H9 (cell line): ENCODE measurements at regions not wholly inside any gene's neighbourhood (a gene's known extent, or its start where the extent isn't known, plus 50 kb on each side); places are given as distances from the start of the nearest gene placed in this dataset.
"Not testable (repeated sequence)": the region's sequence is repeated elsewhere in the genome, so short reads cannot be mapped to it uniquely, and the experiment has no call there.

Source experiments
- DNase-seq: peaks from one replicate; pipeline ENCODE4 v3.0.0-alpha.2; 2017
- H2AFZ ChIP-seq: one replicate; pipeline ENCODE4 v1.6.1; 2013; ENCODE audit warnings: mild to moderate bottlenecking, low read length, control low read depth, moderate library complexity
- H2AK5ac ChIP-seq: 2 replicates; pipeline ENCODE4 v1.6.1; 2013; ENCODE audit warnings: low read length, control low read depth, mixed read lengths; ENCODE audit not compliant: insufficient read length
- H2BK120ac ChIP-seq: one replicate; pipeline ENCODE4 v1.6.1; 2013; ENCODE audit warnings: low read depth, mild to moderate bottlenecking, low read length, control low read depth, inconsistent platforms; ENCODE audit not compliant: poor library complexity, severe bottlenecking
- H2BK12ac ChIP-seq: 2 replicates; pipeline ENCODE4 v1.6.1; 2013; ENCODE audit warnings: low read length, control low read depth, mixed read lengths, low read depth; ENCODE audit not compliant: insufficient read length
- H2BK15ac ChIP-seq: 2 replicates; pipeline ENCODE4 v1.6.1; 2013; ENCODE audit warnings: low read depth, low read length, control low read depth
- H2BK20ac ChIP-seq: one replicate; pipeline ENCODE4 v1.6.1; 2013; ENCODE audit warnings: low read depth, mild to moderate bottlenecking, low read length, control low read depth, inconsistent platforms; ENCODE audit not compliant: poor library complexity, severe bottlenecking
- H2BK5ac ChIP-seq: 2 replicates; pipeline ENCODE4 v1.6.1; 2013; ENCODE audit warnings: low read length, control low read depth, mixed read lengths; ENCODE audit not compliant: insufficient read length
- H3K14ac ChIP-seq: 2 replicates; pipeline ENCODE4 v1.6.1; 2013; ENCODE audit warnings: low read length, control low read depth; ENCODE audit not compliant: insufficient read depth
- H3K18ac ChIP-seq: 2 replicates; pipeline ENCODE4 v1.6.1; 2013; ENCODE audit warnings: low read depth, mild to moderate bottlenecking, mixed read lengths, low read length, control low read depth; ENCODE audit not compliant: insufficient read length
- H3K23ac ChIP-seq: 2 replicates; pipeline ENCODE4 v1.6.1; 2013; ENCODE audit warnings: low read length, control low read depth, mixed read lengths, low read depth; ENCODE audit not compliant: insufficient read length
- H3K23me2 ChIP-seq: 2 replicates; pipeline ENCODE4 v1.6.1; 2013; ENCODE audit warnings: low read depth, mild to moderate bottlenecking, mixed read lengths, low read length, control low read depth; ENCODE audit not compliant: insufficient read length, poor library complexity, severe bottlenecking
- H3K27ac ChIP-seq: 2 replicates; pipeline ENCODE4 v1.5.1; 2013; ENCODE audit warnings: low read length, control low read depth, mixed read lengths, low read depth; ENCODE audit not compliant: insufficient read length
- H3K27me3 ChIP-seq: 2 replicates; pipeline ENCODE4 v1.6.1; 2013; ENCODE audit warnings: low read length, control low read depth, inconsistent platforms; ENCODE audit not compliant: insufficient read depth
- H3K4ac ChIP-seq: 2 replicates; pipeline ENCODE4 v1.6.1; 2013; ENCODE audit warnings: low read depth, mild to moderate bottlenecking, control low read depth, inconsistent platforms, low read length, moderate library complexity
- H3K4me1 ChIP-seq: 2 replicates; pipeline ENCODE4 v1.6.1; 2013; ENCODE audit warnings: low read length, control low read depth, inconsistent platforms; ENCODE audit not compliant: insufficient read depth
- H3K4me2 ChIP-seq: 2 replicates; pipeline ENCODE4 v1.6.1; 2013; ENCODE audit warnings: low read length, control low read depth, mixed read lengths; ENCODE audit not compliant: insufficient read length, insufficient read depth
- H3K56ac ChIP-seq: 2 replicates; pipeline ENCODE4 v1.6.1; 2013; ENCODE audit warnings: low read depth, mild to moderate bottlenecking, mixed read lengths, low read length, control low read depth; ENCODE audit not compliant: insufficient read length
- H3K79me1 ChIP-seq: 2 replicates; pipeline ENCODE4 v1.6.1; 2013; ENCODE audit warnings: low read depth, mild to moderate bottlenecking, moderate library complexity, low read length, control low read depth, inconsistent platforms; ENCODE audit not compliant: insufficient read depth, poor library complexity, severe bottlenecking
- H3K79me2 ChIP-seq: 2 replicates; pipeline ENCODE4 v1.6.1; 2013; ENCODE audit warnings: low read length, control low read depth, inconsistent platforms; ENCODE audit not compliant: insufficient read depth
- H3K9ac ChIP-seq: 2 replicates; pipeline ENCODE4 v1.6.1; 2013; ENCODE audit warnings: low read length, control low read depth, mixed read lengths; ENCODE audit not compliant: insufficient read length; ENCODE audit errors: extremely low read depth
- H3K9me3 ChIP-seq: one replicate; pipeline ENCODE4 v1.6.1; 2013; ENCODE audit warnings: low read depth, low read length, inconsistent platforms; ENCODE audit not compliant: control insufficient read depth
- H3T11ph ChIP-seq: one replicate; pipeline ENCODE4 v1.6.1; 2013; ENCODE audit warnings: mild to moderate bottlenecking, low read length, control low read depth, inconsistent platforms
- H4K20me1 ChIP-seq: one replicate; pipeline ENCODE4 v1.6.1; 2013; ENCODE audit not compliant: control insufficient read depth, insufficient read length, insufficient read depth
- H4K5ac ChIP-seq: 2 replicates; pipeline ENCODE4 v1.6.1; 2013; ENCODE audit warnings: low read depth, mild to moderate bottlenecking, mixed read lengths, low read length, control low read depth; ENCODE audit not compliant: insufficient read length
- H4K8ac ChIP-seq: replicated peaks from 2 replicates; pipeline ENCODE4 v1.6.1; 2013; ENCODE audit warnings: low read length, control low read depth, mixed read lengths, low read depth; ENCODE audit not compliant: insufficient read length
- H4K91ac ChIP-seq: 2 replicates; pipeline ENCODE4 v1.6.1; 2013; ENCODE audit warnings: low read depth, mild to moderate bottlenecking, moderate library complexity, mixed read lengths, low read length, control low read depth; ENCODE audit not compliant: insufficient read length
- H3K27ac Mint-ChIP-seq, 3 experiments: 2 replicates in 2 of 3; 3 replicates in 1 of 3; pipeline ENCODE4 v1.8.0; 2020 to 2021; ENCODE audit warnings: mixed read lengths in 3 of 3, mild to moderate bottlenecking in 1 of 3, moderate library complexity in 1 of 3
- H3K27me3 Mint-ChIP-seq: 2 replicates; pipeline ENCODE4 v1.8.0; 2021; ENCODE audit warnings: low read depth, mild to moderate bottlenecking, moderate library complexity, mixed read lengths
- H3K36me3 Mint-ChIP-seq, 3 experiments: 2 replicates in 2 of 3; 3 replicates in 1 of 3; pipeline ENCODE4 v1.8.0; 2020 to 2021; ENCODE audit warnings: low read depth in 3 of 3, mixed read lengths in 3 of 3; ENCODE audit not compliant: insufficient read depth in 1 of 3
- H3K4me1 Mint-ChIP-seq, 2 experiments: 2 replicates each; pipeline ENCODE4 v1.8.0; 2020; ENCODE audit warnings: mixed read lengths in 2 of 2
- H3K4me3 Mint-ChIP-seq, 2 experiments: 2 replicates in 1 of 2; 3 replicates in 1 of 2; pipeline ENCODE4 v1.8.0; 2020 to 2021; ENCODE audit warnings: mild to moderate bottlenecking in 2 of 2, mixed read lengths in 2 of 2, moderate library complexity in 1 of 2
- H3K9me3 Mint-ChIP-seq, 2 experiments: 2 replicates in 1 of 2; 3 replicates in 1 of 2; pipeline ENCODE4 v1.8.0; 2020; ENCODE audit warnings: mild to moderate bottlenecking in 2 of 2, mixed read lengths in 2 of 2, moderate library complexity in 1 of 2
- WGBS: extraction: QIAGEN DNeasy Blood & Tissue Kit; methylation state at CpG from one replicate; pipeline ENCODE4 v1.1.7; 2013; ENCODE audit warnings: missing lambda C conversion rate, low lambda C conversion rate, mixed read lengths; ENCODE audit not compliant: insufficient read length; ENCODE audit errors: extremely low coverage; 5-methylcytosine and 5-hydroxymethylcytosine counted together
- TF ChIP-seq, protein P1 (sequence below): fragments of 200-600 bp; sonication (generic); conservative IDR thresholded peaks from 3 replicates; pipeline ENCODE4 v1.8.0; 2021; ENCODE audit warnings: antibody characterized with exemption, mild to moderate bottlenecking

DNA sequence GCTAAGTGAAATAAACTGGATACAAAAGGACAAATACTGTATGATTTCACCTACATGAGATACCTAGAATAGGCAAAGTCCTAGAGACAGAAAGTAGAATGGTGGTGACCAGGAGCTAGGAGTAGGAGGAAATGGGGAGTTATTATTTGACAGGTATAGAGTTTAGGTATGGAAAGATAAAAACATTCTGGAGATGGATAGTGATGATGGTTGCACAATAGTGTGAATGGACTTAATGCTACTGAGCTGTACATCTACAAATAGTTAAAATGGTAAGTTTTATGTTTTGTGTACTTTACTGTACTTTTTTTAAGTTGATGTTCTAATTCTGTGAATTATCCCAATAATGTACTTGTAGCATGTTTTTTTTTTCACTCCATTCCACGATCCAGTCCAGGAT, 59.5 kb upstream of the RALGPS2 start:
- WGBS: no CpG with 5 or more reads among the region's 1 CpG

DNA sequence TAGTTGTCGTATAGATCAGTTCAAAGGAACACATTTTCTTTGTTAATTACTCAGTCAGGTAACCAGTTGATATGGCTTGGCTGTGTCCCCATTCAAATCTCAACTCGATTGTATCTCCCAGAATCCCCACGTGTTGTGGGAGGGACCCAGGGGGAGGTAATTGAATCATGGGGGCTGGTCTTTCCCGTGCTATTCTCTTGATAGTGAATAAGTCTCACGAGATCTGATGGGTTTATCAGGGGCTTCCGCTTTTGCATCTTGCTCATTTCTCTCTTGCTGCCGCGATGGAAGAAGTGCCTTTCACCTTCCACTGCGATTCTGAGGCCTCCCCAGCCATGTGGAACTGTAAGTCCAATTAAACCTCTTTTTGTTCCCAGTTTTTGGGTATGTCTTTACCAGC, 58.2 kb upstream of the RALGPS2 start:
- H3K56ac ChIP-seq, H3T11ph ChIP-seq, H3K79me1 ChIP-seq, H3K23ac ChIP-seq, H3K4me3 Mint-ChIP-seq, H3K23me2 ChIP-seq, H3K4ac ChIP-seq, H4K8ac ChIP-seq, H3K27ac ChIP-seq, H3K27me3 Mint-ChIP-seq, H3K18ac ChIP-seq, H3K4me2 ChIP-seq, H2BK15ac ChIP-seq, H3K9me3 Mint-ChIP-seq, H3K36me3 Mint-ChIP-seq, H2BK20ac ChIP-seq, H3K9ac ChIP-seq, H4K91ac ChIP-seq, H2BK5ac ChIP-seq, H3K9me3 ChIP-seq, DNase-seq, H4K20me1 ChIP-seq, H2AK5ac ChIP-seq, H4K5ac ChIP-seq, H3K4me1 ChIP-seq, H2BK120ac ChIP-seq, H3K4me1 Mint-ChIP-seq, H3K27me3 ChIP-seq, H3K27ac Mint-ChIP-seq, H2BK12ac ChIP-seq, H3K14ac ChIP-seq, H2AFZ ChIP-seq, H3K79me2 ChIP-seq: not testable (repeated sequence)
- no CpG with 5 or more reads among the region's 9 CpGs for WGBS

More for the DNA sequence above, 59.5 kb upstream of the RALGPS2 start:
- no peaks in the 10 kb centered on the region for H3K9me3 ChIP-seq
- H3K18ac ChIP-seq: no peak overlapping the region
- no peak overlapping the region for H2BK15ac ChIP-seq
- no peak for DNase-seq
- H3K4me3 Mint-ChIP-seq: no peak overlapping the region
- H3K27ac ChIP-seq: no peak overlapping the region
- H2BK12ac ChIP-seq: no peak overlapping the region
- no peaks in the 10 kb centered on the region for H3K36me3 Mint-ChIP-seq
- no peak overlapping the region for H3K14ac ChIP-seq
- H3K4me1 ChIP-seq: no peaks in the 10 kb centered on the region
- peaks cover 3% of the 10 kb centered on the region; the same call in 1 of the 2 replicates for H3K27me3 Mint-ChIP-seq
- H3K27me3 ChIP-seq: no peaks in the 10 kb centered on the region
- H3K4me1 Mint-ChIP-seq: 0 out of 4 replicates have a peak, but pooled peaks cover 0 to 3% of the 10 kb centered on the region in 2 experiments
- TF ChIP-seq, protein P1, sequence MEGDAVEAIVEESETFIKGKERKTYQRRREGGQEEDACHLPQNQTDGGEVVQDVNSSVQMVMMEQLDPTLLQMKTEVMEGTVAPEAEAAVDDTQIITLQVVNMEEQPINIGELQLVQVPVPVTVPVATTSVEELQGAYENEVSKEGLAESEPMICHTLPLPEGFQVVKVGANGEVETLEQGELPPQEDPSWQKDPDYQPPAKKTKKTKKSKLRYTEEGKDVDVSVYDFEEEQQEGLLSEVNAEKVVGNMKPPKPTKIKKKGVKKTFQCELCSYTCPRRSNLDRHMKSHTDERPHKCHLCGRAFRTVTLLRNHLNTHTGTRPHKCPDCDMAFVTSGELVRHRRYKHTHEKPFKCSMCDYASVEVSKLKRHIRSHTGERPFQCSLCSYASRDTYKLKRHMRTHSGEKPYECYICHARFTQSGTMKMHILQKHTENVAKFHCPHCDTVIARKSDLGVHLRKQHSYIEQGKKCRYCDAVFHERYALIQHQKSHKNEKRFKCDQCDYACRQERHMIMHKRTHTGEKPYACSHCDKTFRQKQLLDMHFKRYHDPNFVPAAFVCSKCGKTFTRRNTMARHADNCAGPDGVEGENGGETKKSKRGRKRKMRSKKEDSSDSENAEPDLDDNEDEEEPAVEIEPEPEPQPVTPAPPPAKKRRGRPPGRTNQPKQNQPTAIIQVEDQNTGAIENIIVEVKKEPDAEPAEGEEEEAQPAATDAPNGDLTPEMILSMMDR: no peak
- no peak overlapping the region for H2AFZ ChIP-seq
- no peak overlapping the region for H3K27ac Mint-ChIP-seq
- no peak overlapping the region for H2AK5ac ChIP-seq
- no peak overlapping the region for H2BK5ac ChIP-seq
- no peaks in the 10 kb centered on the region for H4K20me1 ChIP-seq
- H3K4ac ChIP-seq: no peak overlapping the region
- no peaks in the 10 kb centered on the region for H3K79me2 ChIP-seq
- no peaks in the 10 kb centered on the region for H3K79me1 ChIP-seq
- no peak overlapping the region for H4K8ac ChIP-seq
- no peaks in the 10 kb centered on the region for H3K23me2 ChIP-seq
- H3K56ac ChIP-seq: no peak overlapping the region
- no peak overlapping the region for H2BK20ac ChIP-seq
- H3K4me2 ChIP-seq: no peak overlapping the region
- no peak overlapping the region for H2BK120ac ChIP-seq
- H4K5ac ChIP-seq: no peak overlapping the region
- H4K91ac ChIP-seq: no peak overlapping the region
- no peaks in the 10 kb centered on the region for H3K9me3 Mint-ChIP-seq
- no peak overlapping the region for H3K23ac ChIP-seq
- no peak overlapping the region for H3K9ac ChIP-seq
- no peak overlapping the region for H3T11ph ChIP-seq
